IPS-NIHi11 (cell line): ENCODE measurements at regions not wholly inside any gene's neighbourhood (a gene's known extent, or its start where the extent isn't known, plus 50 kb on each side); places are given as distances from the start of the nearest gene placed in this dataset.
"Not testable (repeated sequence)": the region's sequence is repeated elsewhere in the genome, so short reads cannot be mapped to it uniquely, and the experiment has no call there.

Experiments
- DNase-seq: peaks from one replicate; pipeline ENCODE4 v3.0.0; 2012; ENCODE audit warnings: mixed read lengths, low spot score

DNA sequence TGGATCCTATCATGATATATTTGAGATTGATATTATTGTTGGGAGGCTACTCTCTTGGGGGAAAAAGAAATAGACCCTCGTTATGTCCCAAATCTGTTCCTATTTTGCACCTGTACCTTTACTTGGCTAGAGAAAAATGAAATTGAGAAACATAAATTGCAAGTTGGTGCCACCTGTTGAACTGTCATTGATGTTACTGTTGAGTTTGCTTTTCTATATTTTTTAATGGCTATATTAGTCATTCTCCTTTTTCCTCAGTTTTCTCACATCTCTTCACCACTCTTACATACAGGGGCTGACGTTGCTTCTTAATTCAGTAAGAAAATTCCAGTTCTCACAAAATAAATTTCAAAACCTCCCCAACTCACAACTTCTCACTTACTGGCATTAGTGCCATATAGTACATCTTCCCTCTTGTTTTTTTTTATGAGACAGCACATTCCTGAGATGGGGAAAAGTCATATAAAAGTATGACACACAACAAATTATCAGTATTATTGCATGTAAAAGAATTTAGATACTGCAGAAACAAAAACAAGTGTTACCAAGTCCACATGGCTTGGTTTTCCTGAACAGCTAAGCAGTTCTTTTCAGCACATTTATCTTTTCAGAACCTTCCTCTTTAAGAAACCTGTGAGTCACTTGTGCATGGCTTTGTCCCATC lies 348.3 kb upstream of the DSEL start:
- no peak for DNase-seq

DNA sequence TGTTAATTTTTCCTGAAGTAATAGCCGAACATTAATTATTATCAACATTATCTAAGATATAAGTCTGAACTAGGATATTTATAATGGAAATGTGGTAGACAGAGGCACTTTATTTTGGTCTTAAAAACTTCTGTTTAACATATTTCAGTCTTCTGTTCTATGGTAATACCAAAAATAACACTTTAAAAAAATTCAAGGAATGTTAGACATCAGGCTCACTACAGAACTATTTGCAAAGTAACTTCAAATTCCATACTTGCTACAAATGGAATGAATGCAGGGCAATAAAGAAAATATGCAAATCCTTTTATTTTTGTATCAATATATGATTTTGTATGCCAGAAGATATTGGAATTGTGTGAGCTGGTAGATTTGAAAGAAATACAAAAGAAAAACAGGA lies 345.5 kb upstream of the DSEL start:
- no peak for DNase-seq

DNA sequence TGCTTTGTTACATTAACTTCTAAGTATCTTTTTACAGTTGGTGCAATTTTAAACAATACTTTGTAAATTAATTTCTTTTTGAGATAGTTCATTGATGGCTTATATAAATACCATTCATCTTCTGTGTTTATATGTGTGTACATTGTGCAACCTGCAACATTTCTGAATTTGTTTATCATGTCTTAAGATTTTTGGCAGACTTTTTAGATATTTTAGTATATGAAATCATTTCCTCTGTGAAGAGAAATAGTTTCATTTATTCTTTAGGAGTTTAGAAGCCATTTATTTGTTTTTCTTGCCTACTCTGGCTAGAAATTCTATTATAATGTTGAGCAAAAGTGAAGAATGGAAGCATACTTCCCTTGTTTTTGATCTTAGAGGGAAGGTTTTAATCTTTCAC lies 337.8 kb upstream of the DSEL start:
- no peak for DNase-seq

DNA sequence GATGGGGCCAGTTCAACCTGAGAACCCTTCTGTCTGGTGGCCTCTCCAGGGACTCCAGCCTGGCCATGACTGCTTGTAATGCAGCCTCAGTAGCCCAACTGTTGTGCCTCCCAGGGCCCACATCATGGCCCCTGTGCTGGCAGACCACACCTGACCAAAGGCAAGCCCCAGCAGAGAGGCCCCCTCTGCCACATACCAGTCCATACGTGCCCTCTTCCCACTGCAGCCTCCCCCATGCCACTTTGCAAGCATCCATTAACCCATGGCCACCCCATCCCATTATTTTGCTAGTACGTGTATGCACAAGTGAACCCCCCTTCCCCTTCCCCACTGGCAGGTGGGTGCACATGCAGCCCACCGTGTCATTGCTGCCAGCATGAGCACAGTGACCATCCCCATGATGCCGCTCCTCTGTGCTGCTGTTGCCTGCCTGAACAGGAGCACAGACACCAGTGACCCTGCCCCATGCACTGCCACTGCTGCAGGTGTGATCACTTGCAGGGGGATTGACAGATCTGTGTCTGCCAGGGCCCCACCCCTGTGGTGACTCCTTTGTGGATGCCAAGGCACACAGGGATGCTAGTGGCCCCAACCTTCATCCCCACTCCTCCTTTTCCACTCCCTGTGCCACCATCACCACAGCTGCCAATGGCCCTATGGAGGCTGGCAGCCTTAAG lies 330.0 kb upstream of the DSEL start:
- DNase-seq = no peak

DNA sequence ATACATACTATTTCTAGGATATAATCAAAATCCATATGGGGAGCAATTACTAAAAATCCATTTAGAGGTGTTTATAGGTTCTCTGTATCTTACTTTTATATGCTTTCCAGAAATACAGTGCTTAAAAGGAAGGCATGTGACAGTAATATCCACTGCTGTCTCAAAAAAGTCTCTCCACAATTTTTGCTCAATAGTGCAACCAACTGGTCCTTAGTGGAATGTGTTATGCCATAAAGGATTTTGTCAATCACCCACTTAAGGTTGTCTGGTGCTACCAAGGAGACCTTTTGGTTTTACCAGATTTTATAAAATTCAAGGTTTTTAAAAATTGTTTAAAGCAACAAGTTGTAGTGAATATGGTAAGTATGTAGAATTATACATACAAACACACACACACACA lies 328.5 kb upstream of the DSEL start:
- DNase-seq = no peak

DNA sequence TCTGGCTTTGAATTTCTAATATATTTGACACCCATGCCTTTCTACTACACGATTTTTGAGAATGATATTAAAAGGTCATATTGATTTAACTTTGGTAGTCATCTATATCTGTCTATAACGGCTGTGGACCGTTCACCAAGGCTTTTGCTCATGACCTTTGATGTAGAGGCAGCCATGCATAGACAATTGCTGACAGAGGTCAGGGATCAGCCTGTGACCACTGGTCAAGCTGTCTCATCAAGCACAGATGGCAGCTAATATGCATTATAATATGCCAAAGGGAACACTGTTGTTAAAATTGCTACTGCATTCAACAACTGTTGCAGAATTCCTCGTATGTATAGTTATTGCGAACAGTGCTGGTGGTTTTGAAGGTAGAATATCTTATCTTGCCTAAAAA lies 323.9 kb upstream of the DSEL start:
- no peak for DNase-seq

DNA sequence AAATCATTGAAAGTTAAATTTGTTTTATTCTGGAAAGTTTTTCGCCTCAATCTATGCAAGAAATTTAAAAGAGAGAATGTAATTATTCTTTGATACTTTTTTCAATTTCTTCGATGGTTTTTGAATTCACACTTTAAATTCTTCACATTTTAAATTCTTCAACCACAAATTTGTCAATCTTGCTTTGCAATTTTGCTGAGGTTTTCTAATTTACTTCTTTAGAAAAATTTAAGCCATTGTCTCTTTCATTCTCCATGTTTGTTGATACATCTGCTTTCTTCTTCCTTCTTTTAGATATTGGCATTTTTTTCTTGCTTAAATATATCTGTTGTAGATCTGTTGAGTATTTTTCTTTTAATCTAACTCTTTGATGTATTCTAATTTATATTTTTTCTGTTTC lies 301.9 kb upstream of the DSEL start:
- no peak for DNase-seq

DNA sequence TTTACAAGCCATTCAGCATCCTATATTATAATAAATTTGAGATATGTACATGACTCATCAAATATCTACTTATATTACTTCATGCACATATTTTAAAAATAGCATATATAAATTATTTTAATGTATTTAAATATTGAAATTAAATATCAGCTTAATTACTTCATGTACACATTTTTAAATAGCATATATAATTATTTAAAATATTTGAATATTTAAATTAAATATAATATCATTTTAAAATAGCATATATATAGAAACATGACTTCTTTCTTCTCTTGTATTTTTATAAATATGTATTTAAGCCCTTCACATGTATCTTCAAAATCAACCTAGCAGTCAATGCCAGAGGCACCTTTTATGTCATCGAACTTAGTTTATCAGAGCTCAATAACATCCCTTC lies 298.8 kb upstream of the DSEL start:
- no peak for DNase-seq

DNA sequence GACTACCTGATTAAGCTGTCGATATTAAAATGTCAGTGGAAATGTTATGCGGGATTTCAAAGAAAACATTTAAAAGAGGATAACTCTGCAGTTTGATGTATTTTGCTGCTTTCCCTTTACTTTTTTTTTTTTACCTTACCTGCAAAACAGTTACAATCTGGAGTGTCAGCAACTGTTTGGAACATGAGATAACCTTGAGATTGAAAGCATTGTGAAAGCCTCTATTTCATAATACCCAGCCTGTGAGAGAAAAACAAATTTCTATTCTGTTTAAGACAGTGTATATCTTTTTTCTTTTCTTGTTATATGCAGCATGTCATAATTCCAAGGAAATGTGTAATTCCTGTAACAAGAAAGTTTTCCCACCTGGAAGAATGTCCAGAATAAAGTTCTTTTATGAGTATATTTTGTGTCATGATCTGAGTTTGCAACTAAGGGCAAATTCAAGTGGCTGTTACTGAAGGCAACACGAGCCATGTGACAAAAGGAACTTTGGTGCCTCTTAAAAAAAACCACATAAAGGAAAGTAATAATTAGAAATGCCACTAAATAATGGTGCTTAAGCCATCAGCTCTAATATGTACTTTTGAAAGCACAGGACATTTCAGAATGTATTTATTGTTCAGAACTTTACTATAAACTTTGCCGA lies 297.0 kb upstream of the DSEL start:
- no peak for DNase-seq

DNA sequence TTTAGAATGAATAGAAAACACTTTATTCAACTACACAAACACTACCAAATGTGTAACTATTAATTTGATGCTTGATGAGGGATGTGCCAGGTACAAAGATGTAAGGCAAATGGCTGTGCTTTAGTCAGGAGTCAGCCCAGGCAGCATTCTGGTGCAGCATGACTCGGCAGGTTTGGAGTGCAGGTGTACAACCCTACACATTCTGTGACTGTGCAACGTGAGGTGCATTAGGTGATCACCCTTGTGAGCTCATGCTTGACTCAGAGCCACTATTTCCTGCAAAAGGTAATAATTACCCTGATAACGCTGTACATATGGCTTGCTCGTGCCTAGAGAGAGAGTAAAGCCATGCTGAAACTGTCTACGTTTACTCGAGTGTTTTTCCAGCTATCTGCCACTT lies 288.7 kb upstream of the DSEL start:
- no peak for DNase-seq

DNA sequence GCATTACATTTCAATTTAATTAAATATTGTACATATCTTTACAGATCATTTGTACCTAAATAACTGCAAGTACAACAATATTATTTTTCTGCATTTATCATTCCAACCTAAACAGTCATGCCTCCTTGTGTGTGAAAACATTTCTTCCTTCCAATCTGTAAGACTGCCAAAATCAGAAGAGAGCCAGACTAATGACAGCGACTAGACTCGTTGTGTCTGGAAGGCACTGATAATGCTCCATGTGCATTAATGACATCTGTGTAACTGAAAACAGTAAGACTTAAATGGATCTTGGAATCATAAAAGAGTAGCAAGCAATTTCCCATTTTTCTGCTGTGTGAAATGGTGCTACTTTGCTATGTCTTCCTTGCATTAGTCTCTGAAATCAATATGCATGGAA lies 278.0 kb upstream of the DSEL start:
- DNase-seq = no peak

DNA sequence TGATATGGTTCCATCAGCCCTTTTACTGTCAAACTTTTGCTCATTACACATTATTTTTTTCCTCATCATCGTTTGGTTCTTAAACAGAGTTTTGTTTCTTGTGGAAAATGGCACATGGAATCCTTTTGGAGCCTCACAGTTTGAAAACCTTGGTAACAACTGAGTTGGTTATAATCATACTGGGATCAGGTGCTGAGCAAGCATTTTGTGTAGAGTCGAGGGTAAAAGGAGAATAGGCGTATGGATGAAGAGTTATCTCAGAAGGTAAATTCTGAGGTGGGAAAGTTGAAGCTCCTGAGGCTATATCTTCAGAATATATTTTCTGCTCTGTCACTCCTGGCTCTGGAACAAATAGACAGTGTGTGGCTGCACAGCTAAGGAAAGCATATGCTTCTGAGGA lies 274.0 kb upstream of the DSEL start:
- no peak for DNase-seq

DNA sequence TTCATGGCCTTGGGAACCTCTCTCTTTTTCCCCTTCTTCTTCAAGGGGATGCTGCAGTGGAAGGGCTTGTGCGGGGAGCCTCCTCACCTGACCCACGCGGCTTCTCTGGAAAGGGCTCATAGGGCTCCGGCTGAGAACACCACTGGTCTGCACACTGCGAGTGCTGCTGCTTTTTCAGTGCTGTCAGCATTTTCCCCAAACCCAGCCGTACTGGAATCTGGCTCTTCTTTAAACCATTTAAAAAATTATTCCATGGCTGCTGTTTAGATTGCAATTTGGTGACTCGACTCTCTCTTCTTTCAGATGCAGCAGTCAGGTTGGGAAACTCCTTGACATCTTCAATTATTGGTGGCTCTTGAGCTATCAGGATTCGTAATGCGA lies 272.6 kb upstream of the DSEL start:
- DNase-seq = no peak

DNA sequence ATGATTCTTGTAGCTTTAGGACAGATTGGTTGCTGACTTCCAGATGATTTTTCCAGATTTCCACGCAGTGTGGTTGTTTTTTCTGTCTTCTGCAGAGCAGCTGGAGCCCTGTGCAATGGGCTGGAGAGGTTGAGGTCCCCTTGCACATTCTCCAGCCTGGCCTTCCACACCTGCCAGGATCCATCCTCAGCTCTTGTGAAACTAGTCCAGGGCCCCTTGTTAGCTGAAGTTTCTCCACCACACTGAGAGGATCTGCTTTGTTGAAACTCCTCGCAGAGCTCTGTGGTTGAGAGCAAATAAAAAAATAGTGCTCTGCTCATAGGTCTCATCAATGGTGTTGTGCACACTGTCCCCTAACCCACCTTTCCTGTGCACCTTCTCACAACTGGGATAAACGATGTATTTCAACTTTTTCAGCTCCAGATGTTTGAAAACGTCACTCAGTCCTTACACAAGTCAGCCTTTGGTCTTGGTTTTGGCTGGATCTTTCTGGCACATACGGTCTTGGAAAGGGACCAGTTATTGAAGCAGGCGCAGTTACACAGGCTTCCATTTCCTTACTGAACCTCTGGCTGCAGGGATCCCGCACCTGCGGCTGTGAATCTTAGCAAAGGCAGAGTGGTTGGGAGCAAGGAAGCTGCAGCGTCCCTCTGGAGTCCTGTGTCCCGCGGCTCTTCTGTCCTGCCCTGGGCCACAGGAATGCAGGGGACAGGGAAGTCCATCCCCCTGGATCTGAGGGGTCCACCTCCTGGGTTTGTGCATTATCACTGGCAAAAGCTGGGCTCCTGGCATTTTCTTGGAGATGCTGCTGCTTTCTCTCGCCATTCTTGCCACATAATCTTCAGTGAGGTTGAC lies 272.0 kb upstream of the DSEL start:
- DNase-seq = no peak

DNA sequence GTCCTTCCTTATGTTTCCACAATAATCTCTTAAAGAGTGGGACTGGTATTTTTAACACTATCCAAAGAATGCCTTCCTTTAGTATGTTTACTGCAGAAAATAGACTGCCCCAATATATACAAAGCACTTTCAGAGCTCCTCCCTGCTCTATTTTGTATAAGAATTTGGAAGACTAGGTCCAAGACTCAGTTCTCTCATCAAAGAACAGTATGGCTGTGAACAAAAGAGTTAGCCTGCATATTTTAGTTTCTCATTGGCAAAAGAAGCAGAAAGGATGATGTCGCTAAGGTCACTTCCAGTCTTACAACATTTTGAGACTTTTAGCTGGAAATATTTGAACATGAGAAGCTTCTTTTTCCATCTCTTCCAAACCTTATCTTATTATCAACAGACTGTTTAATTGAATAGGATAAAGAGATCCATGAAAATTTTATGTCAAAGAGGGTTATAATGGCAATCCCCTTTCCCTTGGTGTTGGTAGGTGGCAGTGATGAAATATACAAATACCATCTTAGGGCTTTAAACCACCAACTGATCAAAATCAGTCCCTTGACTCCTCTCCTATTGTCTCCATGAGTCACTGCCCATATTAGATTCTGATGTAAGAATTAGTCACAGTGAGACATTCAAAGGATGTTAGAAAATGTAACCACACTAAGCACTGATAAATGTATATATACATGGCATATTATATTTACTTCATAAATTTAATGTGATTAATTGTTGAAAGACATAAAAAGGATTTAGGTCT lies 266.9 kb upstream of the DSEL start:
- DNase-seq = no peak

DNA sequence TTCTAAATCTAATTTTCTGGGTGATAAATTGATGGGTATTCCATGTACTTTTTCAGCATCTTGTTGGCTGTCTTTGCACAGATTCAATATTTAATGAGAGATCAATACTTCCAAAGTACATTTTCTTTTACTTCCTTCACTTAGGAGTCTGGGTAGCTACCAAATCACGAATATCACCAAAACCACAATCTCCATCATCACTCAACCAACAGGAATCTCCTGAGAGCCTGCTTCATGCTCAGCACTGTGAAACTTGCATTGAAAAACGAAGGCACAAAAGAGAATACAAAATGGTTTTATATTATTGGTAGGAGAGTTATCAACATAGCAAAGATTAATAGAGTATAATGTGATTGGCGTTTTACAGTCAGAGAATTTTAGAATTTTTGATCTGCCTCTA lies 261.5 kb upstream of the DSEL start:
- DNase-seq = no peak

DNA sequence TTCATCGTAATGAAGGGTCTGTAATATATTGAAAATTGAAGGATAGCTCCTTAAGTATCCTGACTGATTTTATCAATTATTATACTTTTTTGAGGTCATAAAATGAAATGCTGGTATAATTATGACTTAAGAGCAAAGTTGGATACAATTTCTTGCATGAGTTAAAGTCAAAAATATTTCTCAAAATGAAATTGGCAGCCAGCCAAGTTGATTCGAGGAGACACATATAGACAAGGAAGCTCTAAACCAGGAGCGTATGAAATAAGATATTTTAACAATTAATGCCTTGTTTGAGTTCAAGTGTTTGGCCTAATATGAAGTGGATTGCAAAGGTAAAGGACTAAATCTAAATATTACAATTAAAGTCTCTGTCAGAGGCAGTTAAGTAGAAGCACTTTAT lies 260.4 kb upstream of the DSEL start:
- DNase-seq = no peak

DNA sequence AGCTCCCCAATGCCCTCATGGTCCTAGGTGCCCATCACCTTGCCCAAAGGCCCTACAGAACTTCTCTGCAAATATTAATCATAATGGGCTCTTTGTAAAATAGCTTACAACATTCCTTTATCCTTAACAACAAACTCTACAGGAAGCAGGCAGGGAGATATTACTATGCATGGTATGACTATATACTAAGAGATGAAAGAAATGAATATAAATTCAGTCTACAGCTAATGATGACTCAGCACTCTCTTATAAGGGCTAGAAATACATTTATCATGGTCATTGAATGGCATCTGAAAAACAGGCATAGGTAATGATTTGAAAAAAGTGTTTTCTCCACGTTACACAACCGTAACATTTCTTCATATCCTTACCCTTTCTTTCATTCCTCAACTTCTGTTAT lies 254.8 kb upstream of the DSEL start:
- DNase-seq = no peak

DNA sequence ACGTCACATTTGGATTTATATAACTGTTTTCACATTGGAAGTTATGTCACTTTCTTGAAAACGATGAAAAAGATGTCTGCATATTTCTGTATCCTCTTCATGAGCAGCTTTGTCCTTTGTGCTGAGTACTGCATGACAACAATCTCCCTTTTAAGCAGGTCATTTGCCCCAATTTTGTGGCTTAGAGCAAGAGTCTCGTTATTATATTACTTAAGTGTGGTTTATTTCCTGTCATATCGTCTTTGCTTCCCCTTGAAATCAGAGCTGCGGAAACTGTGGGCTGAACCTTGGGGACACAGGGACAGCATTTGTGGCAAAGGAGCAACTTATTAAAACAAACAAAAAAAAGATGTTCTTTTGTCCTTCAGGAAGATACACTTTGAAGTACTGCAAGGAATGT lies 254.0 kb upstream of the DSEL start:
- DNase-seq = no peak

DNA sequence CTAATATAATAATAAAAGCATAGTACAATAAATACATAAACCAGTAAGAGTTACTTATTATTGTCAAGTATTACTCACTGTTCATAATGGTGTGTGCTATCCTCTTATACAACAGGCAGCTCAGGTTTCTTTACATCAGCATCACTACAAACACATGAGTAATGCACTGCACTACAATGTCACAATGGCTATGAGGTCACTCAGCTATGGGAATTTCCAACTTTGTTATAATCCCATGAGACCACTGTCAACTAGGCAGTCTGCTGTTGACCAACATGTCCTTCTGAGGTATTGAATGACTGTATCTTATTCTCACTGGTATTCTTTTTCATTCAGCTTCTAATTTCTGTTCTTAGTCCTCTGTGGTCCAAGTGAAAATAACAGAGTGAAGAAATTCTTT lies 250.4 kb upstream of the DSEL start:
- no peak for DNase-seq

DNA sequence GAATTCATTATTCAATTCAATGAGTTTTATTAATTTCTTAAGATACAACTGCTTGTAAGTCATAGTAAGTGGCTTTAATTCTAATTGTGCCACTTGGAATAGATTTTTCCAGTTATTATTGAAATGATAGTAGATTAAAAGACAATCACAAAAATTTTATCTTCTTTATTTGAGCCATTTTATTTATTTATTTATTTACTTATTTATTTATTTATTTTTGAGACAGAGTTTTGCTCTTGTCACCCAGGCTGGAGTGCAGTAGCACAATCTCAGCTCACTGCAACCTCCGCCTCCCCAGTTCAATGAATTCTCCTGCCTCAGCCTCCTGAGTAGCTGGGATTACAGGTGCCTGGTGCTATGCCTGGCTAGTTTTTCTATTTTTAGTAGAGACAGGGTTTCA lies 235.7 kb upstream of the DSEL start:
- DNase-seq = not testable (repeated sequence)

DNA sequence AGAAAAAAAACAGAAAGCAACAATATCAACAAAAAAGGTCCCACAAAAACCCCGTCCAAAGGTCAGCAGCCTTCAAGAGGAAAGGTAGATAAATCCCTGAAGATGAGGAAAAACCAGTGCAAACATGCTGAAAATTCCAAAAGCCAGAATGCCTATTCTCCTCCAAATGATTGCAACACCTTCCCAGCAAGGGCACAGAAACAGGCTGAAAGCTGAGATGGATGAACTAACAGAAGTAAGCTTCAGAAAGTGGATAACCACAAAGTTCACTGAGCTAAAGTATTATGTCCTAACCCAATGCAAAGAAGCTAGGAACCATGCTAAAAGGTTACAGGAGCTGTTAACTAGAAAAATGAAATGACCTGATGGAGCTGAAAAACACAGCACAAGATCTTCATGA lies 226.4 kb upstream of the DSEL start:
- DNase-seq = no peak
